ENCODE measurements at regions not wholly inside any gene's neighbourhood (a gene's known extent, or its start where the extent isn't known, plus 50 kb on each side); places are given as distances from the start of the nearest gene placed in this dataset.

DNA sequence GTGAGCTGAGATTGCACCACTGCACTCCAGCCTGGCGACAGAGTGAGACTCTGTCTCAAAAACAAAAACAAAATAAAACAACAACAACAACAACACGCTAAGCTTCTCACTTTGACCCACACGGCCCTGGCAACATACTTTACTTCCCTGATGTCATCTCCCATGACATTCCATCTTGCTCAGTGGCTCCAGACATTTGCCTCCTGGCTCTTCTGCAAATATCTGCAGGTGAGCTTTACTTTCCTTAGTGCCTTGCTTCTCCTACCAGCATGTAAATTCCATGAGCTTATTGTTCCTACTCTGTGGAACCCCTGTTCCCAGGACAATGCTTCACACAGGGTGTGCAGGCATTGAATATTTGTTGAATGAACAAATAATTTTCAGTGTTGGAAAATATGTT lies 205.6 kb upstream of the TMTC4 start:
- H3K4me1 ChIP-seq (replicated peaks in 1 of 4; ENCODE audit: control insufficient read depth in 3 of 4, insufficient read depth in 4 of 4, low read length in 3 of 4) = no peaks in the 10 kb centered on the region
- no peaks in the 10 kb centered on the region; the same call in 1 of the 2 replicates for H3K23me2 ChIP-seq (ENCODE audit: low read depth, low read length)
- H3K23ac ChIP-seq (ENCODE audit: insufficient read length) = no peak overlapping the region
- no peak overlapping the region for H4K8ac ChIP-seq (ENCODE audit: extremely low read depth, insufficient read depth, low read length)
- H4K20me1 ChIP-seq (replicated peaks in 1 of 2; ENCODE audit: control insufficient read depth in 1 of 2, insufficient read depth in 2 of 2, low read length in 2 of 2) = no peaks in the 10 kb centered on the region
- no peak overlapping the region for H4K5ac ChIP-seq (ENCODE audit: insufficient read length, low read depth, low read length)
- TF ChIP-seq ZNF274 (IDR thresholded peaks at IDR 0.05; ENCODE audit: borderline replicate concordance, extremely low read depth, low read length) = no peak
- TF ChIP-seq, protein P1, sequence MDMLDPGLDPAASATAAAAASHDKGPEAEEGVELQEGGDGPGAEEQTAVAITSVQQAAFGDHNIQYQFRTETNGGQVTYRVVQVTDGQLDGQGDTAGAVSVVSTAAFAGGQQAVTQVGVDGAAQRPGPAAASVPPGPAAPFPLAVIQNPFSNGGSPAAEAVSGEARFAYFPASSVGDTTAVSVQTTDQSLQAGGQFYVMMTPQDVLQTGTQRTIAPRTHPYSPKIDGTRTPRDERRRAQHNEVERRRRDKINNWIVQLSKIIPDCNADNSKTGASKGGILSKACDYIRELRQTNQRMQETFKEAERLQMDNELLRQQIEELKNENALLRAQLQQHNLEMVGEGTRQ (IDR thresholded peaks at IDR 0.05; ENCODE audit: low read length) = no peak
- no peak for TF ChIP-seq SP2 (IDR thresholded peaks at IDR 0.05; ENCODE audit: low read length)
- no peak for TF ChIP-seq NANOG (IDR thresholded peaks at IDR 0.05; ENCODE audit: insufficient read depth, low read depth, low read length, poor library complexity, severe bottlenecking)
- no peak for TF ChIP-seq ASH2L (IDR thresholded peaks at IDR 0.05; ENCODE audit: low read length)
- TF ChIP-seq PHF8 (conservative IDR thresholded peaks at IDR 0.05; ENCODE audit: low read depth, low read length) = no peak
- no peak for TF ChIP-seq EP300 (IDR thresholded peaks at IDR 0.05; ENCODE audit: borderline replicate concordance in 1 of 2, low read depth in 2 of 2, low read length in 2 of 2)
- no peak for TF ChIP-seq TCF12 (IDR thresholded peaks at IDR 0.05; ENCODE audit: low read depth, low read length)
- no peak for TF ChIP-seq SRF (IDR thresholded peaks at IDR 0.05; ENCODE audit: low read depth, low read length)
- no peak for TF ChIP-seq SIX5 (IDR thresholded peaks at IDR 0.05; ENCODE audit: low read depth, low read length)
- TF ChIP-seq BACH1 (IDR thresholded peaks at IDR 0.05; ENCODE audit: low read length) = no peak
- no peak for TF ChIP-seq SIRT6 (IDR thresholded peaks at IDR 0.05; ENCODE audit: low read length)
- H2AK5ac ChIP-seq (ENCODE audit: low read depth, low read length) = no peak overlapping the region
- no peak overlapping the region for H3K9ac ChIP-seq (replicated peaks in 1 of 4; ENCODE audit: extremely low read depth in 1 of 4, low read depth in 3 of 4, low read length in 3 of 4)
- H3K27ac ChIP-seq (ENCODE audit: low read depth, low read length) = no peak overlapping the region
- no peak overlapping the region for H3K4me3 ChIP-seq (ENCODE audit: extremely low read depth in 1 of 4, insufficient read depth in 2 of 4, low read depth in 3 of 4, low read length in 4 of 4)
- H3K9me3 ChIP-seq (ENCODE audit: insufficient read depth in 2 of 2, low read depth in 1 of 2, low read length in 1 of 2) = peaks cover 6 to 9% of the 10 kb centered on the region in 2 experiments; a peak in 2 of 4 replicates
- H3K36me3 ChIP-seq (ENCODE audit: control insufficient read depth in 2 of 4, insufficient read depth in 4 of 4, low read length in 3 of 4) = no peaks in the 10 kb centered on the region
- no peak overlapping the region for H2AFZ ChIP-seq (ENCODE audit: low read length)
- no peak for FAIRE-seq
- H3K56ac ChIP-seq (replicated peaks; ENCODE audit: insufficient read length, low read depth, low read length) = no peak overlapping the region
- no peak overlapping the region for H3K4ac ChIP-seq (replicated peaks; ENCODE audit: insufficient read length, low read depth, low read length)
- H3K18ac ChIP-seq (ENCODE audit: extremely low read depth, low read length) = no peak overlapping the region
- no peaks in the 10 kb centered on the region for H3K79me1 ChIP-seq (ENCODE audit: low read depth, low read length)
- peaks cover 0 to 1% (median 0%) of the 10 kb centered on the region in 4 experiments; a peak in 1 of 7 replicates for H3K27me3 ChIP-seq (replicated peaks in 1 of 4; ENCODE audit: control insufficient read depth in 3 of 4, extremely low read depth in 1 of 4, insufficient read depth in 3 of 4, low read length in 3 of 4)
- 72% methylated on average over 3 of the region's 3 CpGs; no CpG with 5 or more reads in 1 of the 2 experiments for WGBS, 2 experiments (ENCODE audit: extremely low coverage in 1 of 2, insufficient coverage in 1 of 2, insufficient read length in 1 of 2, insufficient replicate concordance in 2 of 2, low coverage in 1 of 2, low lambda C conversion rate in 2 of 2, missing lambda C conversion rate in 1 of 2)
- H2BK12ac ChIP-seq (ENCODE audit: low read depth, low read length) = no peak overlapping the region
- no peak overlapping the region for H2BK120ac ChIP-seq (replicated peaks; ENCODE audit: low read depth, low read length)
- H3K4me2 ChIP-seq (ENCODE audit: insufficient read depth in 1 of 2, low read depth in 2 of 2, low read length in 2 of 2) = no peak overlapping the region
- ChIA-PET POLR2A (ENCODE audit: partially characterized antibody) (interaction anchor here (0.6 kb wide), 1 partner anchor 1489 kb away, joined by 3 read pairs; no protein-coding TSS in a partner anchor), CTCF (ENCODE audit: partially characterized antibody) (no interaction called here)
- no peak overlapping the region for H2BK5ac ChIP-seq (ENCODE audit: low read depth, low read length)
- H3K14ac ChIP-seq (ENCODE audit: insufficient read length) = no peak overlapping the region
- no peaks in the 10 kb centered on the region for H3K79me2 ChIP-seq (ENCODE audit: control insufficient read depth in 1 of 2, insufficient read depth in 2 of 2, low read length in 2 of 2)
- H4K91ac ChIP-seq (replicated peaks; ENCODE audit: insufficient read length, low read length) = no peak overlapping the region
- no peak overlapping the region for H2BK15ac ChIP-seq (ENCODE audit: low read length)
- no peak overlapping the region for H2BK20ac ChIP-seq (ENCODE audit: low read length)
- no peak for DNase-seq (ENCODE audit: low read depth in 1 of 2, low spot score in 2 of 2)
